ENCODE measurements at regions not wholly inside any gene's neighbourhood (a gene's known extent, or its start where the extent isn't known, plus 50 kb on each side); places are given as distances from the start of the nearest gene placed in this dataset.

GRCh38 chr2:150589681-150590080 lies 102.2 kb upstream of the RND3 start:
- in situ Hi-C loops (cut with HindIII; ENCODE audit: low pct_unique_long_range_greater_than_20kb, low sequenced_read_pairs) (no loop called here), intact Hi-C loops (cut with micrococcal nuclease; ENCODE audit: unreplicated experiment) (no loop called here)
- Histone ChIP-seq H3K27me3 (ENCODE audit: control insufficient read depth, insufficient read depth, low read length) (no peaks in the 10 kb centered on the region), H3K9me3 (ENCODE audit: control insufficient read depth, insufficient read depth, low read depth, low read length) (no peaks in the 10 kb centered on the region), H3K4me3 (ENCODE audit: low read depth in 2 of 2, low read length in 2 of 2) (no peak overlapping the region), H3K27ac (ENCODE audit: low read length) (no peak overlapping the region), H3K4me1 (ENCODE audit: control insufficient read depth, insufficient read depth, low read length) (no peaks in the 10 kb centered on the region), H3K36me3 (ENCODE audit: control insufficient read depth, insufficient read depth, low read length) (no peaks in the 10 kb centered on the region)
- TF ChIP-seq REST (IDR thresholded peaks at IDR 0.05; ENCODE audit: insufficient read depth in 1 of 2, low read depth in 2 of 2, low read length in 1 of 2): no peak
- TF ChIP-seq POLR2AphosphoS5 (IDR thresholded peaks at IDR 0.05; ENCODE audit: low read depth, low read length): no peak
- TF ChIP-seq CTCF (IDR thresholded peaks at IDR 0.05): no peak
- TF ChIP-seq SIN3A (IDR thresholded peaks at IDR 0.05; ENCODE audit: borderline replicate concordance, insufficient read depth, low read depth, low read length): no peak
- TF ChIP-seq TCF7L2 (IDR thresholded peaks at IDR 0.05; ENCODE audit: low read depth, low read length): no peak
- ATAC-seq (no peak), DNase-seq (ENCODE audit: low read depth, low spot score) (no peak)
- BruUV-seq (replicated peaks): no TSS peak
- CTCF ChIA-PET: no interaction called here
- POLR2A ChIA-PET: no interaction called here

GRCh38 chr2:150588506-150588870 lies 101.0 kb upstream of the RND3 start:
- Histone ChIP-seq H3K4me1 (ENCODE audit: control insufficient read depth, insufficient read depth, low read length) (no peaks in the 10 kb centered on the region), H3K4me3 (ENCODE audit: low read depth in 2 of 2, low read length in 2 of 2) (no peak overlapping the region), H3K27me3 (ENCODE audit: control insufficient read depth, insufficient read depth, low read length) (no peaks in the 10 kb centered on the region), H3K9me3 (ENCODE audit: control insufficient read depth, insufficient read depth, low read depth, low read length) (no peaks in the 10 kb centered on the region), H3K36me3 (ENCODE audit: control insufficient read depth, insufficient read depth, low read length) (no peaks in the 10 kb centered on the region), H3K27ac (ENCODE audit: low read length) (no peak overlapping the region)
- no peak for ATAC-seq
- no peak for DNase-seq (ENCODE audit: low read depth, low spot score)
- in situ Hi-C loops (cut with HindIII; ENCODE audit: low pct_unique_long_range_greater_than_20kb, low sequenced_read_pairs): no loop called here
- intact Hi-C loops (cut with micrococcal nuclease; ENCODE audit: unreplicated experiment): no loop called here
- TF ChIP-seq TCF7L2 (IDR thresholded peaks at IDR 0.05; ENCODE audit: low read depth, low read length) (no peak), SIN3A (IDR thresholded peaks at IDR 0.05; ENCODE audit: borderline replicate concordance, insufficient read depth, low read depth, low read length) (no peak), POLR2AphosphoS5 (IDR thresholded peaks at IDR 0.05; ENCODE audit: low read depth, low read length) (no peak), REST (IDR thresholded peaks at IDR 0.05; ENCODE audit: insufficient read depth in 1 of 2, low read depth in 2 of 2, low read length in 1 of 2) (no peak), CTCF (IDR thresholded peaks at IDR 0.05) (no peak)
- BruUV-seq (replicated peaks): no TSS peak
- ChIA-PET POLR2A (no interaction called here), CTCF (no interaction called here)
